ENCODE measurements at regions not wholly inside any gene's neighbourhood (a gene's known extent, or its start where the extent isn't known, plus 50 kb on each side); places are given as distances from the start of the nearest gene placed in this dataset.

DNA sequence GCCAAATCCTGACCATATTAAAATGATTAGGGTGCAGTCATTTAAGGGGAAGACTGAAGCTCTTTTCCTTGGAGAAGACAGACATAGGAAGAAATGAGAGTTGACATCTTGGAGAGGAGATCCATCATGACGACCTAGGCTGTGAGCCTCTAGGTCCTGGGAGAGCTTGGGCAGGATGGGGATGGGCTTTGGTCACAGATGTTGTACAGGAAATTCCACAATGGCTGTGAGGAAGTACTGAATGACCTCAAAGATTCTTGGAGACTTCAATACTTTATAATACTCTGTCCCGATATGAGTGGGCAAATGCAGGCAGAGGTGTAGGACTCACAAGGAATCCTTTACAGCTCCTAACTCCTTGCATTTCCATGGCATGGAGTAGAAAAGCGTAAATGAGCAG is 204.9 kb upstream of the FRMD6 start:
- Mint-ChIP-seq H3K4me3 (no peak overlapping the region), H3K27me3 (peaks cover 5 to 25% (median 10%) of the 10 kb centered on the region in 5 donors), H3K27ac (no peak overlapping the region), H3K9me3 (no peaks in the 10 kb centered on the region), H3K4me1 (no peaks in the 10 kb centered on the region), H3K36me3 (no peaks in the 10 kb centered on the region)
- intact Hi-C loops (cut with micrococcal nuclease) = no loop called here
- CTCF ChIA-PET = no interaction called here
- Histone ChIP-seq H3K27me3 (ENCODE audit: control insufficient read depth in 2 of 2, insufficient read depth in 2 of 2, low read length in 2 of 2) (no peaks in the 10 kb centered on the region), H3K4me1 (ENCODE audit: control insufficient read depth in 2 of 2, insufficient read depth in 2 of 2, low read length in 2 of 2) (no peaks in the 10 kb centered on the region), H3K36me3 (ENCODE audit: control insufficient read depth in 2 of 3, insufficient read depth in 3 of 3, low read length in 3 of 3) (no peaks in the 10 kb centered on the region), H3K9me3 (ENCODE audit: control insufficient read depth in 2 of 3, low read length in 3 of 3) (no peaks in the 10 kb centered on the region), H3K4me3 (ENCODE audit: low read length) (no peak overlapping the region), H3K27ac (ENCODE audit: low read depth, low read length) (no peak overlapping the region)
- POLR2A ChIA-PET = no interaction called here
- ATAC-seq (no peak), DNase-seq (no peak)

DNA sequence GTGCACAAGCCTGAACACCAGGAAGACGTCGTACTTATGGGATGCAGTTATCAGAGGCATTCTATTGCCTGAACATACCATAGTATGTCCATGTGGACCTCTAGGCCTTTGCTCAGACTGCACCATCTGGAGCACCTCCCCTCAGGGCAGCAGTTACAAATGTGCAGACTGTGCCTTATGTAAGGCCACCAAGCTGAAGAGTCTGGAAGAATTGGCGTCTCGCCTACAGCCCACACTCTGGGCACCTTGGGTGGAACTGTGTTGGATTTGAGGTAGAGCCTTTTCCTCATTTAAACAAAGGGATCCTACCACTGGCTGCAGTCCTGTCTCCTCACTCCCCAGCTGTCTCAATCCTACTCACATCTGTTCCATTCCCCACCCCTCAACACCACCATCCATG is 204.3 kb upstream of the FRMD6 start:
- CTCF ChIA-PET = no interaction called here
- no peaks in the 10 kb centered on the region for H3K27me3 ChIP-seq (ENCODE audit: control insufficient read depth in 2 of 2, insufficient read depth in 2 of 2, low read length in 2 of 2)
- H3K4me3 Mint-ChIP-seq = no peak overlapping the region
- intact Hi-C loops (cut with micrococcal nuclease) = no loop called here
- H3K4me3 ChIP-seq (ENCODE audit: low read length) = no peak overlapping the region
- H3K9me3 Mint-ChIP-seq = no peaks in the 10 kb centered on the region
- H3K9me3 ChIP-seq (ENCODE audit: control insufficient read depth in 2 of 3, low read length in 3 of 3) = no peaks in the 10 kb centered on the region
- no peaks in the 10 kb centered on the region for H3K4me1 ChIP-seq (ENCODE audit: control insufficient read depth in 2 of 2, insufficient read depth in 2 of 2, low read length in 2 of 2)
- no peak for ATAC-seq
- peaks cover 5 to 24% (median 10%) of the 10 kb centered on the region in 5 donors for H3K27me3 Mint-ChIP-seq
- no peak overlapping the region for H3K27ac Mint-ChIP-seq
- no peaks in the 10 kb centered on the region for H3K36me3 Mint-ChIP-seq
- DNase-seq = no peak
- no peaks in the 10 kb centered on the region for H3K4me1 Mint-ChIP-seq
- H3K36me3 ChIP-seq (ENCODE audit: control insufficient read depth in 2 of 3, insufficient read depth in 3 of 3, low read length in 3 of 3) = no peaks in the 10 kb centered on the region
- no peak overlapping the region for H3K27ac ChIP-seq (ENCODE audit: low read depth, low read length)
- POLR2A ChIA-PET = no interaction called here

DNA sequence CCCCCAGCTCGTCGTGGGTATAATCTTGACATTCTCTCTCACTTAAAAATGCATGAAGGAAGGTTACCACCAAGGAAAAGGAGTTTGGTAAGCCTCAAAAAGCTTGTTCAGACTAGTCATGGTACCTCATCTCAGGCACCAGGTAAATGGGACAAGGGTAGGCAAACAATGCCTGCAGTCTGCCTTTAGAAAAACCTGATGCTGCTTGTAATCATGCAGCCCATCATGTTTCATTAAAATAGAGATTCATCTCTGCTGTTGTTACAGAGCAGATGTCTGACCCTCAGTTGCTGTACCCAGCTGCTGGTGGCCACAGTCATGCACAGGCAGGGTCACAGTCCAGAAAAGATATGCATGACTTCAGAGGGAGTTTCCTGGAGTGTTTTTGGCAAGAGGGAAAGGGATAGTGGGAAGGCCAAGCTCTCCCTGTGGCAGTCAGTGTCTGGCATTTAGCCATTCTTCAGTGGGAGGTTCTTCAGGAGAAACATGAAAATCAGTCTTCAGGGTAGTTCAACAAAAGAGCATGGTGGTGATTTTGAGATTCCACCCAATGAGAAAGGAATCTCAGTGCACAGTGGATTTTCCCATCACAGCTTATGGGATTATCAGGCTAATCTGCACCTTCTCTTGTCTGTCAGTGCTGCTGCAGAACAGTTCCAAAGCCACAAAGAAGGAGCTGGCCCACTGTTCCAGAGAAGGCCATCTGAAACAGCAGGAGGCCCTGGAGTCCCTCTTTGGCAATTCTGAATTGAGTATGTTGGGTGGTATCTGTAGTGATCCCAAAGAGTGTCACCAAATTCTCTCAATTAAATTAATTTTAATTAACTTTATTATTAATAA is 202.7 kb upstream of the FRMD6 start:
- Mint-ChIP-seq H3K27me3 (peaks cover 0 to 23% (median 10%) of the 10 kb centered on the region in 5 donors), H3K4me1 (no peaks in the 10 kb centered on the region), H3K36me3 (no peaks in the 10 kb centered on the region), H3K27ac (no peak overlapping the region), H3K4me3 (no peak overlapping the region), H3K9me3 (no peaks in the 10 kb centered on the region)
- no peak for DNase-seq
- no peak for ATAC-seq
- H3K4me3 ChIP-seq (ENCODE audit: low read length) = no peak overlapping the region
- H3K27ac ChIP-seq (ENCODE audit: low read depth, low read length) = no peak overlapping the region
- no peaks in the 10 kb centered on the region for H3K36me3 ChIP-seq (ENCODE audit: control insufficient read depth in 2 of 3, insufficient read depth in 3 of 3, low read length in 3 of 3)
- no peaks in the 10 kb centered on the region for H3K9me3 ChIP-seq (ENCODE audit: control insufficient read depth in 2 of 3, low read length in 3 of 3)
- POLR2A ChIA-PET = no interaction called here
- CTCF ChIA-PET = no interaction called here
- no peaks in the 10 kb centered on the region for H3K4me1 ChIP-seq (ENCODE audit: control insufficient read depth in 2 of 2, insufficient read depth in 2 of 2, low read length in 2 of 2)
- H3K27me3 ChIP-seq (ENCODE audit: control insufficient read depth in 2 of 2, insufficient read depth in 2 of 2, low read length in 2 of 2) = no peaks in the 10 kb centered on the region
- intact Hi-C loops (cut with micrococcal nuclease) = no loop called here

DNA sequence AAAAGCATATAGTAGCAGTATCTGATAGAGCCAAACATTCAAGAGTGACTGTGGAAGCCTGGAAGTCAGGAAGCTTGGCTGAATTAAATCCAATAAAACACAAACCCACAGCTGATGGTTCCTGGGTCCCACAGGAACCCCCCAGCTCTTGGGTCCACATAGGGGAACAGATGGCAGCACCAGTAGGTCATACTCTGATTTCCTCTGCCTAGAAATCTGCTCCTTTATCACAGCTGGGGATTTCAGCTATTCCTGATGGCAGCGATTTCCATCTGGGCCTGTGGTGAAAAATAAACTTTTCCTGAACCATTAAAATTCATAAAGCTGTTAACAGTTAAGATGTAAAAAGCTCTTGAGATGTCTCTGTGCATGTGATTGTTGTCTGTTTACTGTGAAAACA is 202.0 kb upstream of the FRMD6 start:
- ChIA-PET CTCF (no interaction called here), POLR2A (no interaction called here)
- intact Hi-C loops (cut with micrococcal nuclease) = no loop called here
- H3K4me3 ChIP-seq (ENCODE audit: low read length) = no peak overlapping the region
- H3K27me3 ChIP-seq (ENCODE audit: control insufficient read depth in 2 of 2, insufficient read depth in 2 of 2, low read length in 2 of 2) = no peaks in the 10 kb centered on the region
- no peak overlapping the region for H3K27ac Mint-ChIP-seq
- H3K4me1 ChIP-seq (ENCODE audit: control insufficient read depth in 2 of 2, insufficient read depth in 2 of 2, low read length in 2 of 2) = no peaks in the 10 kb centered on the region
- no peak for ATAC-seq
- H3K36me3 Mint-ChIP-seq = no peaks in the 10 kb centered on the region
- H3K4me3 Mint-ChIP-seq = no peak overlapping the region
- H3K9me3 ChIP-seq (ENCODE audit: control insufficient read depth in 2 of 3, low read length in 3 of 3) = no peaks in the 10 kb centered on the region
- H3K27ac ChIP-seq (ENCODE audit: low read depth, low read length) = no peak overlapping the region
- H3K9me3 Mint-ChIP-seq = no peaks in the 10 kb centered on the region
- DNase-seq = no peak
- H3K36me3 ChIP-seq (ENCODE audit: control insufficient read depth in 2 of 3, insufficient read depth in 3 of 3, low read length in 3 of 3) = no peaks in the 10 kb centered on the region
- peaks cover 0 to 17% (median 10%) of the 10 kb centered on the region in 5 donors for H3K27me3 Mint-ChIP-seq
- H3K4me1 Mint-ChIP-seq = no peaks in the 10 kb centered on the region

DNA sequence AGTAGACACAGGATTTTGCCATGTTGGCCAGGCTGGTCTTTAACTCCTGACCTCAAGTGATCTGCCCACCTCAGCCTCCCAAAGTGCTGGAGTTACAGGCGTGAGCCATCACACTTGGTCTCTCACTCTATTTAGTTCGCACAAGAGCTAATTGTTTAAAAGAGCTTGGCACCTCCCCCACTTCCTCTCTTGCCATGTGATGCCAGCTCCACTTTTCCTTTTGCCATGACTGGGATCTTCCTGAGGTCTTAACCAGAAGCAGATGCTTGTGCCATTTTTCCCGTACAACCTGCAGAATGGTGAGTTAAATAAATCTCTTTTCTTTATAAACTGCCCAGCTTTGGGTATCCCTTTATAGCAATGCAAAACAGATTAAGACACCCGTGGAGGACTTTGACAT is 200.1 kb upstream of the FRMD6 start:
- DNase-seq (no peak), ATAC-seq (no peak)
- Histone ChIP-seq H3K27ac (ENCODE audit: low read depth, low read length) (no peak overlapping the region), H3K4me3 (ENCODE audit: low read length) (no peak overlapping the region), H3K27me3 (ENCODE audit: control insufficient read depth in 2 of 2, insufficient read depth in 2 of 2, low read length in 2 of 2) (no peaks in the 10 kb centered on the region), H3K4me1 (ENCODE audit: control insufficient read depth in 2 of 2, insufficient read depth in 2 of 2, low read length in 2 of 2) (no peaks in the 10 kb centered on the region), H3K36me3 (ENCODE audit: control insufficient read depth in 2 of 3, insufficient read depth in 3 of 3, low read length in 3 of 3) (no peaks in the 10 kb centered on the region), H3K9me3 (ENCODE audit: control insufficient read depth in 2 of 3, low read length in 3 of 3) (no peaks in the 10 kb centered on the region)
- intact Hi-C loops (cut with micrococcal nuclease) = no loop called here
- Mint-ChIP-seq H3K27ac (no peak overlapping the region), H3K27me3 (peaks cover 4 to 16% (median 11%) of the 10 kb centered on the region in 5 donors), H3K4me1 (no peaks in the 10 kb centered on the region), H3K36me3 (peaks cover 0 to under 1% (median 0%) of the 10 kb centered on the region in 5 donors), H3K4me3 (no peak overlapping the region), H3K9me3 (peaks cover 0 to 4% (median 0%) of the 10 kb centered on the region in 11 donors)
- ChIA-PET POLR2A (no interaction called here), CTCF (no interaction called here)

DNA sequence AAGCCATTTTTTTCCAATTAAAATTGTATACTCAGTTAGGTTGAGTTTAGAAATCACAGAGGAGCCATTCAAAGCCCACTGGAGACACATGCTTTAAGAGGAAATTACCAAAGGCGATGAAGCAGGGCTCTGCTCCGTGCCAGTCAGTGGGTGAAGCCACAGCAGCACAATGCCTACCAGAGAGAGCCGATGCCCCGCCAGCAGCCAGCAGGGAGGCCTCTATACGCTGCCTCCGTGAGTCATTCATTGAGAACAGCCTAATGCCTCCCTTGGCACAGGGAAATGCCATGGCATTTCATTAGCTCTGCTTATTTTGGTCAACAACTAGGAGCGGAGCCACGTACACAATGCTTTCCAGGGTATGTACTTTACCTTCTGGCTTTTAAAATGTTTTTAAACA is 197.8 kb upstream of the FRMD6 start:
- CTCF ChIA-PET = no interaction called here
- intact Hi-C loops (cut with micrococcal nuclease) = no loop called here

DNA sequence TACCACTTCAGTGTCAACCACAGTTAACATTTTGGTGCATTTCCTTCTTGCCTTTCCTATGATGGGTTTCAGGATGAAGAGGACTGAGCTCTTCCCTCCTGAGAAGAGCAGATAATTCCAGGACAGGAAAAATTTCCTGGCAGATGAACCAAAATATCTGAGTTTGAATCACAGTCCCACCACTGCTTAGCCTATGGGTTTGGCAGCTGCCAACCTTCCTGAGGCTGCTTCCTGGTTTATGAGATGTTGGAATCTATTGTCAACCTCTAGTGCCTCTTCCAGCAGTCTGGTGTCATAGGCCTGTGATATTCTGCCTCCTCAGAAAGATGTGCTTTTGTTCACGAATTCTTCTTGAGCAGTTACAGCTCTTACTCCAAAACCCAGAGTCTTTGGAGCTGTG is 197.4 kb upstream of the FRMD6 start:
- H3K36me3 Mint-ChIP-seq = peaks cover 0 to 6% (median 0%) of the 10 kb centered on the region in 5 donors
- H3K4me3 Mint-ChIP-seq = no peak overlapping the region
- Histone ChIP-seq H3K9me3 (ENCODE audit: control insufficient read depth in 2 of 3, low read length in 3 of 3) (no peaks in the 10 kb centered on the region), H3K4me1 (ENCODE audit: control insufficient read depth in 2 of 2, insufficient read depth in 2 of 2, low read length in 2 of 2) (no peaks in the 10 kb centered on the region), H3K27me3 (ENCODE audit: control insufficient read depth in 2 of 2, insufficient read depth in 2 of 2, low read length in 2 of 2) (no peaks in the 10 kb centered on the region), H3K4me3 (ENCODE audit: low read length) (no peak overlapping the region), H3K36me3 (ENCODE audit: control insufficient read depth in 2 of 3, insufficient read depth in 3 of 3, low read length in 3 of 3) (no peaks in the 10 kb centered on the region), H3K27ac (ENCODE audit: low read depth, low read length) (no peak overlapping the region)
- ChIA-PET CTCF (no interaction called here), POLR2A (no interaction called here)
- no peaks in the 10 kb centered on the region for H3K4me1 Mint-ChIP-seq
- peaks cover 0 to 6% (median 0%) of the 10 kb centered on the region in 11 donors for H3K9me3 Mint-ChIP-seq
- intact Hi-C loops (cut with micrococcal nuclease) = no loop called here
- DNase-seq (no peak), ATAC-seq (no peak)
- peaks cover 7 to 14% (median 10%) of the 10 kb centered on the region in 5 donors for H3K27me3 Mint-ChIP-seq
- no peak overlapping the region for H3K27ac Mint-ChIP-seq

More for the DNA sequence above, 197.8 kb upstream of the FRMD6 start:
- no peaks in the 10 kb centered on the region for H3K4me1 ChIP-seq (ENCODE audit: control insufficient read depth in 2 of 2, insufficient read depth in 2 of 2, low read length in 2 of 2)
- H3K36me3 ChIP-seq (ENCODE audit: control insufficient read depth in 2 of 3, insufficient read depth in 3 of 3, low read length in 3 of 3) = no peaks in the 10 kb centered on the region
- Mint-ChIP-seq H3K4me3 (no peak overlapping the region), H3K4me1 (no peaks in the 10 kb centered on the region), H3K27me3 (peaks cover 7 to 17% (median 10%) of the 10 kb centered on the region in 5 donors), H3K27ac (no peak overlapping the region), H3K9me3 (peaks cover 0 to 6% (median 0%) of the 10 kb centered on the region in 11 donors), H3K36me3 (peaks cover 0 to 6% (median 0%) of the 10 kb centered on the region in 5 donors)
- no peaks in the 10 kb centered on the region for H3K9me3 ChIP-seq (ENCODE audit: control insufficient read depth in 2 of 3, low read length in 3 of 3)
- H3K27me3 ChIP-seq (ENCODE audit: control insufficient read depth in 2 of 2, insufficient read depth in 2 of 2, low read length in 2 of 2) = no peaks in the 10 kb centered on the region
- POLR2A ChIA-PET = no interaction called here
- DNase-seq = no peak
- H3K4me3 ChIP-seq (ENCODE audit: low read length) = no peak overlapping the region
- H3K27ac ChIP-seq (ENCODE audit: low read depth, low read length) = no peak overlapping the region
- ATAC-seq = no peak

All from naive thymus-derived CD4-positive, alpha-beta T cell (primary cell).